SK-N-SH (cell line): ENCODE measurements at regions not wholly inside any gene's neighbourhood (a gene's known extent, or its start where the extent isn't known, plus 50 kb on each side); places are given as distances from the start of the nearest gene placed in this dataset.

Source experiments
- CTCF ChIA-PET: fragments of 300-600, 350-600 bp; formaldehyde crosslinking; extraction: SDS; loops from one replicate; lab custom pipeline; 2021; lab: Yijun Ruan, JAX
- POLR2A ChIA-PET: fragments of 350-600 bp; sonication (Branson Sonifier 250); formaldehyde crosslinking; extraction: SDS; loops from one replicate; lab custom pipeline; 2020; ENCODE audit warnings: antibody characterized with exemption, inconsistent platforms; lab: Yijun Ruan, JAX
- DNase-seq: peaks from one replicate; pipeline ENCODE4 v3.0.0; 2012
- H2AFZ ChIP-seq: fragments of 200-600 bp; sonication (generic); 2 replicates; pipeline ENCODE4 v1.8.1; 2016; ENCODE audit warnings: antibody characterized with exemption, mild to moderate bottlenecking, low read depth
- H3F3A ChIP-seq: fragments of 200-600 bp; sonication (generic); replicated peaks from 2 replicates; pipeline ENCODE3; 2016; ENCODE audit warnings: antibody characterized with exemption, mild to moderate bottlenecking; ENCODE audit not compliant: insufficient read depth
- H3K27ac ChIP-seq, 2 experiments: fragments of 200-500 bp in 1 of 2; fragments of 200-600 bp in 1 of 2; sonication (Bioruptor generic) in 1 of 2; sonication (generic), shearing (Covaris generic) in 1 of 2; 2 replicates each; pipeline versions ENCODE4 v1.5.1 to v1.6.1; 2014 to 2016; ENCODE audit warnings: low read depth in 2 of 2, inconsistent platforms in 1 of 2, low read length in 1 of 2, mild to moderate bottlenecking in 1 of 2, mixed read lengths in 1 of 2
- H3K27me3 ChIP-seq: fragments of 200-600 bp; sonication (generic), shearing (Covaris generic); 2 replicates; pipeline ENCODE4 v1.6.1; 2016; ENCODE audit warnings: mixed run types; ENCODE audit not compliant: insufficient read depth
- H3K36me3 ChIP-seq, 2 experiments: fragments of 200-500 bp in 1 of 2; fragments of 200-600 bp in 1 of 2; sonication (Bioruptor generic) in 1 of 2; sonication (generic) in 1 of 2; replicated peaks in 1 of 2; 2 replicates each; pipeline versions ENCODE3 to v1.5.1; 2014 to 2016; ENCODE audit warnings: low read length in 1 of 2, mild to moderate bottlenecking in 1 of 2; ENCODE audit not compliant: insufficient read depth in 2 of 2, control insufficient read depth in 1 of 2
- H3K4me1 ChIP-seq, 2 experiments: fragments of 200-500 bp in 1 of 2; fragments of 200-600 bp in 1 of 2; sonication (Bioruptor generic) in 1 of 2; sonication (generic), shearing (Covaris generic) in 1 of 2; 2 replicates each; pipeline versions ENCODE4 v1.5.1 to v1.6.1; 2014 to 2016; ENCODE audit warnings: low read depth in 1 of 2, low read length in 1 of 2, mixed run types in 1 of 2; ENCODE audit not compliant: insufficient read depth in 2 of 2, control insufficient read depth in 1 of 2
- H3K4me2 ChIP-seq: fragments of 200-600 bp; sonication (generic), shearing (Covaris generic); 2 replicates; pipeline ENCODE4 v1.6.1; 2017; ENCODE audit warnings: mixed run types
- H3K4me3 ChIP-seq, 2 experiments: fragments of 200-500 bp in 1 of 2; fragments of 200-600 bp in 1 of 2; sonication (Bioruptor generic) in 1 of 2; sonication (generic), shearing (Covaris generic) in 1 of 2; 2 replicates each; pipeline versions ENCODE4 v1.5.1 to v1.8.1; 2014 to 2016; ENCODE audit warnings: low read depth in 2 of 2, inconsistent platforms in 1 of 2, low read length in 1 of 2, mild to moderate bottlenecking in 1 of 2, mixed read lengths in 1 of 2, moderate library complexity in 1 of 2
- H3K79me2 ChIP-seq: fragments of 200-600 bp; sonication (generic); 2 replicates; pipeline ENCODE4 v1.8.1; 2017; ENCODE audit warnings: mild to moderate bottlenecking; ENCODE audit not compliant: insufficient read depth
- H3K9ac ChIP-seq: fragments of 200-600 bp; sonication (generic); 2 replicates; pipeline ENCODE4 v1.6.1; 2017; ENCODE audit warnings: mixed run types
- H3K9me2 ChIP-seq: fragments of 200-600 bp; sonication (generic); 2 replicates; pipeline ENCODE4 v1.6.1; 2017; ENCODE audit warnings: mixed run types
- H3K9me3 ChIP-seq: fragments of 200-600 bp; sonication (generic); 2 replicates; pipeline ENCODE4 v1.6.1; 2017; ENCODE audit warnings: mixed run types, mild to moderate bottlenecking, moderate library complexity
- H4K20me1 ChIP-seq: fragments of 200-600 bp; sonication (generic); 2 replicates; pipeline ENCODE4 v1.6.1; 2017; ENCODE audit warnings: mild to moderate bottlenecking, mixed run types; ENCODE audit not compliant: insufficient read depth
- JUND ChIP-seq: IDR thresholded peaks from 2 replicates; pipeline ENCODE4 v1.4.0; 2012
- MAX ChIP-seq: IDR thresholded peaks from 2 replicates; pipeline ENCODE4 v1.4.0; 2012; ENCODE audit warnings: low read depth
- NRF1 ChIP-seq: IDR thresholded peaks from 2 replicates; pipeline ENCODE4 v1.6.1; 2012; ENCODE audit warnings: low read depth, mild to moderate bottlenecking, low read length
- RAD21 ChIP-seq: IDR thresholded peaks from 2 replicates; pipeline ENCODE4 v1.6.1; 2012; ENCODE audit warnings: mild to moderate bottlenecking, low read length
- RCOR1 ChIP-seq: fragments of 150-350 bp; IDR thresholded peaks from 2 replicates; pipeline ENCODE4 v1.6.1; 2017; ENCODE audit warnings: antibody characterized with exemption, low read length
- REST ChIP-seq: IDR thresholded peaks from 2 replicates; pipeline ENCODE4 v1.6.1; 2012; ENCODE audit warnings: mild to moderate bottlenecking, low read depth, low read length, moderate library complexity
- SIN3A ChIP-seq: IDR thresholded peaks from 2 replicates; pipeline ENCODE4 v1.6.1; 2012; ENCODE audit warnings: low read depth, mild to moderate bottlenecking, low read length, moderate library complexity, borderline replicate concordance
- SMC3 ChIP-seq: IDR thresholded peaks from 2 replicates; pipeline ENCODE4 v1.6.1; 2012; ENCODE audit warnings: low read depth, low read length, improper control_type of control experiment
- TAF1 ChIP-seq: IDR thresholded peaks from 2 replicates; pipeline ENCODE4 v1.6.1; 2012; ENCODE audit warnings: low read depth, mild to moderate bottlenecking, low read length, moderate library complexity, borderline replicate concordance
- ZBTB33 ChIP-seq: IDR thresholded peaks from 2 replicates; pipeline ENCODE4 v1.4.0; 2012; ENCODE audit warnings: low read depth, borderline replicate concordance
- WGBS: methylation state at CpG from one replicate; pipeline ENCODE4 v1.1.6; 2017; ENCODE audit warnings: low lambda C conversion rate; 5-methylcytosine and 5-hydroxymethylcytosine counted together

- TF ChIP-seq REST (no peak), JUND (no peak), SMC3 (no peak)
These were observed 874.7 kb upstream of the GBE1 start (continued) for GRCh38 chr3:82636177-82636576.

DNA sequence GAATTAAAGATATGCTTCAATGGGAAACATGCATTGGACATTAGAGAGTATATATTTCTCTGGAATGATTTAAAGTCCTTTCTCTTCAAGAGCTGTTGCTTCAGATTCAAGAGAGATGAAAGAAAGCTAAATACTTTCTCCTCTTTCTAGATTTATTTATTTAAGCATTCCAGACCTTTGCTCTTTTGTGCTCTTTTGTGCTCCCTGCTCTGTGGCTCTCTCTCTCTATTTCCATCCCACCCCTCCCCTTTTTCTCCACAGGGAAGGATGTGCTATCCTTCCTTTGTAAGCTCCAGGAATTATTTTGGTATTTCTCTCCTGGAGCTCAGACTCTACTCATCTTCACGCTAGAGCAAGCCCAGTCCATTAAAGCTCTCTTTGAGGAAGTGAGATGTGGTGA is 871.9 kb upstream of the GBE1 start:
- H3K36me3 ChIP-seq = no peaks in the 10 kb centered on the region
- CTCF ChIA-PET = no interaction called here
- no peak overlapping the region for H2AFZ ChIP-seq
- no peaks in the 10 kb centered on the region for H4K20me1 ChIP-seq
- H3K9me3 ChIP-seq = no peaks in the 10 kb centered on the region
- H3K4me3 ChIP-seq = no peak overlapping the region
- no peaks in the 10 kb centered on the region for H3K27me3 ChIP-seq
- H3F3A ChIP-seq = no peaks in the 10 kb centered on the region
- H3K9ac ChIP-seq = no peak overlapping the region
- no peak for TF ChIP-seq RCOR1
- POLR2A ChIA-PET = no interaction called here
- WGBS = 0% methylated on average over 1 of the region's 1 CpG
- no peaks in the 10 kb centered on the region for H3K4me1 ChIP-seq
- H3K9me2 ChIP-seq = no peaks in the 10 kb centered on the region; the same call in 1 of the 2 replicates
- DNase-seq = no peak
- H3K4me2 ChIP-seq = no peak overlapping the region
- no peak overlapping the region for H3K27ac ChIP-seq
- H3K79me2 ChIP-seq = no peaks in the 10 kb centered on the region

GRCh38 chr3:82629937-82630336 is 868.5 kb upstream of the GBE1 start:
- 13% methylated on average over 3 of the region's 3 CpGs for whole genome bisulfite sequencing

More at GRCh38 chr3:82629937-82630336, 868.5 kb upstream of the GBE1 start:
- no peak for DNase-seq
- no peak for TF ChIP-seq TAF1
- no peak for TF ChIP-seq NRF1
- TF ChIP-seq ZBTB33 = no peak
- no peak for TF ChIP-seq MAX
- TF ChIP-seq RCOR1 = no peak
- TF ChIP-seq SIN3A = no peak
- TF ChIP-seq RAD21 = no peak
- Histone ChIP-seq H2AFZ (no peak overlapping the region), H3K27me3 (no peaks in the 10 kb centered on the region), H4K20me1 (no peaks in the 10 kb centered on the region), H3K4me2 (no peak overlapping the region), H3K9me2 (no peaks in the 10 kb centered on the region; the same call in 1 of the 2 replicates), H3K9me3 (no peaks in the 10 kb centered on the region), H3K4me1 (no peaks in the 10 kb centered on the region), H3F3A (no peaks in the 10 kb centered on the region), H3K27ac (no peak overlapping the region), H3K36me3 (no peaks in the 10 kb centered on the region), H3K9ac (no peak overlapping the region), H3K79me2 (no peaks in the 10 kb centered on the region), H3K4me3 (no peak overlapping the region)
- ChIA-PET POLR2A (no interaction called here), CTCF (no interaction called here)
